ENCODE measurements at regions not wholly inside any gene's neighbourhood (a gene's known extent, or its start where the extent isn't known, plus 50 kb on each side); places are given as distances from the start of the nearest gene placed in this dataset.
A peak's percentile ranks its signal among the peaks of the same experiment; 100 is the strongest.

DNA sequence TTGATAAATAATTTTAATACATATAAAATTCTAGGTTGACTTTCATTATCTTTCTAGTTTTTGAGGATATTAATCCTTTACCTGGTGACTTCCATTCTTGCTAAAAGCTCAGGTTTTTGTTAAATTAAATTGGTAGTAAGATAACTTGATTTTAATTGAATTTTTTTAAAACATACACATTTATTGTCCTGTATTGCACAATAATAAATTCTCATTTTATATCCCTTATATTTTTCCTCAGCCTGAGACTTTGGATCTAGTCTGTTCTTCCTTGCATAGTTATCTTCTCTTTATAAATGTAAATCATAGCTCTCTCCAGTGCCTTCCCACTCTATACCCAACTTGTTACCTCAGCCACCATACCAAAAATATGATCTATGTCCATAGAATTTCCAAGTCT, 212.9 kb upstream of the CNTNAP2 start:
- TF ChIP-seq, protein P1, sequence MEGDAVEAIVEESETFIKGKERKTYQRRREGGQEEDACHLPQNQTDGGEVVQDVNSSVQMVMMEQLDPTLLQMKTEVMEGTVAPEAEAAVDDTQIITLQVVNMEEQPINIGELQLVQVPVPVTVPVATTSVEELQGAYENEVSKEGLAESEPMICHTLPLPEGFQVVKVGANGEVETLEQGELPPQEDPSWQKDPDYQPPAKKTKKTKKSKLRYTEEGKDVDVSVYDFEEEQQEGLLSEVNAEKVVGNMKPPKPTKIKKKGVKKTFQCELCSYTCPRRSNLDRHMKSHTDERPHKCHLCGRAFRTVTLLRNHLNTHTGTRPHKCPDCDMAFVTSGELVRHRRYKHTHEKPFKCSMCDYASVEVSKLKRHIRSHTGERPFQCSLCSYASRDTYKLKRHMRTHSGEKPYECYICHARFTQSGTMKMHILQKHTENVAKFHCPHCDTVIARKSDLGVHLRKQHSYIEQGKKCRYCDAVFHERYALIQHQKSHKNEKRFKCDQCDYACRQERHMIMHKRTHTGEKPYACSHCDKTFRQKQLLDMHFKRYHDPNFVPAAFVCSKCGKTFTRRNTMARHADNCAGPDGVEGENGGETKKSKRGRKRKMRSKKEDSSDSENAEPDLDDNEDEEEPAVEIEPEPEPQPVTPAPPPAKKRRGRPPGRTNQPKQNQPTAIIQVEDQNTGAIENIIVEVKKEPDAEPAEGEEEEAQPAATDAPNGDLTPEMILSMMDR (conservative IDR thresholded peaks at IDR 0.05; ENCODE audit: low read depth, low read length): no peak
- TF ChIP-seq CEBPB (IDR thresholded peaks at IDR 0.05; ENCODE audit: low read depth, low read length) (peak; percentile 56; the same call in 1 of the 2 replicates), POLR2A (IDR thresholded peaks at IDR 0.05; ENCODE audit: low read depth, low read length) (no peak), RAD21 (IDR thresholded peaks at IDR 0.05; ENCODE audit: low read length) (no peak), MXI1 (IDR thresholded peaks at IDR 0.05; ENCODE audit: borderline replicate concordance, low read depth, low read length) (no peak), RCOR1 (IDR thresholded peaks at IDR 0.05; ENCODE audit: insufficient replicate concordance, low read length) (no peak), BHLHE40 (IDR thresholded peaks at IDR 0.05; ENCODE audit: low read depth, low read length) (no peak), MAFK (IDR thresholded peaks at IDR 0.05; ENCODE audit: low read depth, low read length) (no peak), MAZ (IDR thresholded peaks at IDR 0.05; ENCODE audit: borderline replicate concordance, low read depth, low read length) (no peak), FOS (IDR thresholded peaks at IDR 0.05; ENCODE audit: low read depth, low read length) (no peak), CHD1 (IDR thresholded peaks at IDR 0.05; ENCODE audit: low read depth, low read length) (no peak)
- TF ChIP-seq, protein P2, sequence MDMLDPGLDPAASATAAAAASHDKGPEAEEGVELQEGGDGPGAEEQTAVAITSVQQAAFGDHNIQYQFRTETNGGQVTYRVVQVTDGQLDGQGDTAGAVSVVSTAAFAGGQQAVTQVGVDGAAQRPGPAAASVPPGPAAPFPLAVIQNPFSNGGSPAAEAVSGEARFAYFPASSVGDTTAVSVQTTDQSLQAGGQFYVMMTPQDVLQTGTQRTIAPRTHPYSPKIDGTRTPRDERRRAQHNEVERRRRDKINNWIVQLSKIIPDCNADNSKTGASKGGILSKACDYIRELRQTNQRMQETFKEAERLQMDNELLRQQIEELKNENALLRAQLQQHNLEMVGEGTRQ (IDR thresholded peaks at IDR 0.05; ENCODE audit: low read depth, low read length): no peak
- TF ChIP-seq, protein P3, sequence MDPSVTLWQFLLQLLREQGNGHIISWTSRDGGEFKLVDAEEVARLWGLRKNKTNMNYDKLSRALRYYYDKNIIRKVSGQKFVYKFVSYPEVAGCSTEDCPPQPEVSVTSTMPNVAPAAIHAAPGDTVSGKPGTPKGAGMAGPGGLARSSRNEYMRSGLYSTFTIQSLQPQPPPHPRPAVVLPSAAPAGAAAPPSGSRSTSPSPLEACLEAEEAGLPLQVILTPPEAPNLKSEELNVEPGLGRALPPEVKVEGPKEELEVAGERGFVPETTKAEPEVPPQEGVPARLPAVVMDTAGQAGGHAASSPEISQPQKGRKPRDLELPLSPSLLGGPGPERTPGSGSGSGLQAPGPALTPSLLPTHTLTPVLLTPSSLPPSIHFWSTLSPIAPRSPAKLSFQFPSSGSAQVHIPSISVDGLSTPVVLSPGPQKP (IDR thresholded peaks at IDR 0.05; ENCODE audit: borderline replicate concordance, low read depth, low read length): no peak

Measured in IMR-90 (cell line).